ENCODE measurements at regions not wholly inside any gene's neighbourhood (a gene's known extent, or its start where the extent isn't known, plus 50 kb on each side); places are given as distances from the start of the nearest gene placed in this dataset.

GRCh38 chr6:91449539-91449938 is 862.7 kb upstream of the MAP3K7 start:
- no peak for DNase-seq (ENCODE audit: low read depth)

GRCh38 chr6:91447530-91448254 is 860.8 kb upstream of the MAP3K7 start:
- no peak for DNase-seq (ENCODE audit: low read depth)

GRCh38 chr6:91447081-91447480 is 860.2 kb upstream of the MAP3K7 start:
- no peak for DNase-seq (ENCODE audit: low read depth)

- no peak for DNase-seq (ENCODE audit: low read depth)
These were observed 856.5 kb upstream of the MAP3K7 start for GRCh38 chr6:91443405-91443804.

GRCh38 chr6:91442342-91442741 is 855.5 kb upstream of the MAP3K7 start:
- DNase-seq (ENCODE audit: low read depth): no peak

- no peak for DNase-seq (ENCODE audit: low read depth)
These were observed 851.7 kb upstream of the MAP3K7 start for GRCh38 chr6:91438570-91438969.

- DNase-seq (ENCODE audit: low read depth): no peak
These were observed 850.5 kb upstream of the MAP3K7 start for GRCh38 chr6:91437315-91437729.

- no peak for DNase-seq (ENCODE audit: low read depth)
These were observed 849.6 kb upstream of the MAP3K7 start for GRCh38 chr6:91436448-91436847.

GRCh38 chr6:91435630-91436029 is 848.8 kb upstream of the MAP3K7 start:
- DNase-seq (ENCODE audit: low read depth): no peak

GRCh38 chr6:91434576-91434975 is 847.7 kb upstream of the MAP3K7 start:
- DNase-seq (ENCODE audit: low read depth): no peak

GRCh38 chr6:91433660-91434534 is 847.0 kb upstream of the MAP3K7 start:
- no peak for DNase-seq (ENCODE audit: low read depth)

- no peak for DNase-seq (ENCODE audit: low read depth)
These were observed 842.2 kb upstream of the MAP3K7 start for GRCh38 chr6:91428953-91429560.

- DNase-seq (ENCODE audit: low read depth): no peak
These were observed 841.4 kb upstream of the MAP3K7 start for GRCh38 chr6:91428296-91428695.

- DNase-seq (ENCODE audit: low read depth): no peak
These were observed 833.4 kb upstream of the MAP3K7 start for GRCh38 chr6:91420243-91420642.

- DNase-seq (ENCODE audit: low read depth): no peak
These were observed 828.2 kb upstream of the MAP3K7 start for GRCh38 chr6:91415031-91415605.

- no peak for DNase-seq (ENCODE audit: low read depth)
These were observed 825.7 kb upstream of the MAP3K7 start for GRCh38 chr6:91412532-91412931.

GRCh38 chr6:91407706-91408105 is 820.8 kb upstream of the MAP3K7 start:
- no peak for DNase-seq (ENCODE audit: low read depth)

- DNase-seq (ENCODE audit: low read depth): no peak
These were observed 806.1 kb upstream of the MAP3K7 start for GRCh38 chr6:91392951-91393350.

GRCh38 chr6:91387290-91388059 is 800.6 kb upstream of the MAP3K7 start:
- no peak for DNase-seq (ENCODE audit: low read depth)

- DNase-seq (ENCODE audit: low read depth): no peak
These were observed 799.3 kb upstream of the MAP3K7 start for GRCh38 chr6:91386204-91386603.

- no peak for DNase-seq (ENCODE audit: low read depth)
These were observed 796.3 kb upstream of the MAP3K7 start for GRCh38 chr6:91383207-91383606.

GRCh38 chr6:91376686-91377085 is 789.8 kb upstream of the MAP3K7 start:
- DNase-seq (ENCODE audit: low read depth): no peak

All from HS-5 (cell line).